Upper lobe of left lung (tissue), 6 donors: ENCODE measurements at regions not wholly inside any gene's neighbourhood (a gene's known extent, or its start where the extent isn't known, plus 50 kb on each side); places are given as distances from the start of the nearest gene placed in this dataset.
A peak's percentile ranks its signal among the peaks of the same experiment; 100 is the strongest.
"Not testable (repeated sequence)": the region's sequence is repeated elsewhere in the genome, so short reads cannot be mapped to it uniquely, and the experiment has no call there.

Source experiments
- ATAC-seq, 2 donors: fragments of 200-7000 bp; cut with Tn5 transposase; one replicate each; pipeline ENCODE4 v1.9.1; 2022; ENCODE audit warnings: mild to moderate bottlenecking in 2 of 2, moderate library complexity in 2 of 2; ENCODE audit not compliant: low FRiP score in 2 of 2
- DNase-seq, 2 donors: peaks; one replicate each; pipeline ENCODE4 v3.0.0-alpha.2; 2019 to 2020
- H3K27ac ChIP-seq, 4 donors: fragments of 200-600 bp; sonication (generic); one replicate each; pipeline ENCODE4 v1.5.1; 2016 to 2019
- H3K27me3 ChIP-seq, 4 donors: fragments of 200-600 bp; sonication (generic); one replicate each; pipeline ENCODE4 v1.5.1; 2017 to 2019
- H3K36me3 ChIP-seq, 4 donors: fragments of 200-600 bp; sonication (generic); one replicate each; pipeline ENCODE4 v1.5.1; 2016 to 2019
- H3K4me1 ChIP-seq, 4 donors: fragments of 200-600 bp; sonication (generic); one replicate each; pipeline ENCODE4 v1.5.1; 2018 to 2019
- H3K4me3 ChIP-seq, 4 donors: fragments of 200-600 bp; sonication (generic); one replicate each; pipeline ENCODE4 v1.5.1; 2017 to 2019; ENCODE audit warnings: mild to moderate bottlenecking in 2 of 4, moderate library complexity in 1 of 4
- H3K9me3 ChIP-seq, 4 donors: fragments of 200-600 bp; sonication (generic); one replicate each; pipeline ENCODE4 v1.5.1; 2018 to 2019
- CTCF ChIP-seq, 6 experiments: fragments of 450-650 bp in 4 of 6; fragments of 200-600 bp in 2 of 6; sonication (generic) in 2 of 6; IDR thresholded peaks; one replicate each; pipeline ENCODE4 v1.5.1; 2016 to 2019; ENCODE audit warnings: antibody characterized with exemption in 6 of 6
- EP300 ChIP-seq, 4 donors: sonication (generic); formaldehyde crosslinking; IDR thresholded peaks; one replicate each; pipeline ENCODE4 v1.5.1; 2017; ENCODE audit warnings: antibody characterized with exemption in 4 of 4, control low read depth in 2 of 4
- POLR2A ChIP-seq, 4 donors: fragments of 450-650 bp; IDR thresholded peaks; one replicate each; pipeline ENCODE4 v1.5.1; 2016 to 2017; ENCODE audit warnings: antibody characterized with exemption in 4 of 4, mild to moderate bottlenecking in 2 of 4
- POLR2AphosphoS5 ChIP-seq, 2 donors: sonication (generic); formaldehyde crosslinking; IDR thresholded peaks; one replicate each; pipeline ENCODE4 v1.5.1; 2017; ENCODE audit warnings: antibody characterized with exemption in 2 of 2
- WGBS, 2 donors: methylation state at CpG; one replicate each; pipeline ENCODE4 v1.1.5; 2017 to 2018; 5-methylcytosine and 5-hydroxymethylcytosine counted together
- donor health status: DM: no; HTN: no; CAD: no; lungs with moderate emphysema.
- donor health status: DM: no; HTN: yes; CAD: no; lungs with severe emphysema.

- Histone ChIP-seq H3K4me1 (no peaks in the 10 kb centered on the region), H3K27me3 (no peaks in the 10 kb centered on the region), H3K9me3 (no peaks in the 10 kb centered on the region), H3K27ac (no peak overlapping the region), H3K36me3 (no peaks in the 10 kb centered on the region), H3K4me3 (no peak overlapping the region)
- DNase-seq = no peak
- ATAC-seq = peak; percentile 28 to 37
- TF ChIP-seq POLR2AphosphoS5 (IDR thresholded peaks at IDR 0.05) (no peak), CTCF (IDR thresholded peaks at IDR 0.05) (no peak), EP300 (IDR thresholded peaks at IDR 0.05) (no peak), POLR2A (IDR thresholded peaks at IDR 0.05) (no peak)
- WGBS, 2 donors = 59 to 76% methylated on average over 2 of the region's 2 CpGs
Measured at GRCh38 chr3:124364317-124365020, 365.8 kb upstream of the UMPS start.

GRCh38 chr3:124366655-124367054, 363.6 kb upstream of the UMPS start:
- DNase-seq = peak in 1 of 2 donors; percentile 30

GRCh38 chr3:124372775-124373174, 357.5 kb upstream of the UMPS start:
- DNase-seq (no peak), ATAC-seq (no peak)
- H3K27ac ChIP-seq = no peak overlapping the region
- peaks cover 0 to 2% (median 0%) of the 10 kb centered on the region in 4 donors for H3K9me3 ChIP-seq
- no peaks in the 10 kb centered on the region for H3K36me3 ChIP-seq
- WGBS, 2 donors = 77 to 81% methylated on average over 3 of the region's 3 CpGs
- no peaks in the 10 kb centered on the region for H3K4me1 ChIP-seq
- no peak overlapping the region for H3K4me3 ChIP-seq
- no peak for TF ChIP-seq POLR2A (IDR thresholded peaks at IDR 0.05)
- no peak for TF ChIP-seq EP300 (IDR thresholded peaks at IDR 0.05)
- TF ChIP-seq POLR2AphosphoS5 (IDR thresholded peaks at IDR 0.05) = no peak
- no peak for TF ChIP-seq CTCF (IDR thresholded peaks at IDR 0.05)
- H3K27me3 ChIP-seq = no peaks in the 10 kb centered on the region

More at GRCh38 chr3:124366655-124367054, 363.6 kb upstream of the UMPS start:
- 91% methylated on average over 6 of the region's 27 CpGs; no CpG with 5 or more reads in 1 of the 2 donors for WGBS, 2 donors
- not testable (repeated sequence) for H3K4me3 ChIP-seq, ATAC-seq, H3K27ac ChIP-seq, H3K9me3 ChIP-seq, H3K4me1 ChIP-seq, H3K27me3 ChIP-seq, H3K36me3 ChIP-seq

GRCh38 chr3:124373524-124373923, 356.7 kb upstream of the UMPS start:
- Histone ChIP-seq H3K36me3 (no peaks in the 10 kb centered on the region), H3K4me3 (no peak overlapping the region), H3K4me1 (no peaks in the 10 kb centered on the region), H3K27me3 (no peaks in the 10 kb centered on the region), H3K27ac (no peak overlapping the region), H3K9me3 (peaks cover 0 to 5% (median 0%) of the 10 kb centered on the region in 4 donors)
- DNase-seq = no peak
- 88 to 90% methylated on average over 2 of the region's 2 CpGs for WGBS, 2 donors
- TF ChIP-seq CTCF (IDR thresholded peaks at IDR 0.05) = no peak
- no peak for TF ChIP-seq POLR2A (IDR thresholded peaks at IDR 0.05)
- TF ChIP-seq POLR2AphosphoS5 (IDR thresholded peaks at IDR 0.05) = no peak
- TF ChIP-seq EP300 (IDR thresholded peaks at IDR 0.05) = no peak
- ATAC-seq = no peak

GRCh38 chr3:124374583-124374982, 355.7 kb upstream of the UMPS start:
- Histone ChIP-seq H3K36me3 (no peaks in the 10 kb centered on the region), H3K9me3 (peaks cover 0 to 5% (median 0%) of the 10 kb centered on the region in 4 donors), H3K27ac (no peak overlapping the region), H3K4me3 (no peak overlapping the region), H3K4me1 (no peaks in the 10 kb centered on the region), H3K27me3 (no peaks in the 10 kb centered on the region)
- ATAC-seq (no peak), DNase-seq (no peak)
- WGBS, 2 donors = 77 to 78% methylated on average over 3 of the region's 3 CpGs
- TF ChIP-seq EP300 (IDR thresholded peaks at IDR 0.05) (no peak), POLR2AphosphoS5 (IDR thresholded peaks at IDR 0.05) (no peak), POLR2A (IDR thresholded peaks at IDR 0.05) (no peak), CTCF (IDR thresholded peaks at IDR 0.05) (no peak)
